HG03575 (cell line): ENCODE measurements at regions not wholly inside any gene's neighbourhood (a gene's known extent, or its start where the extent isn't known, plus 50 kb on each side); places are given as distances from the start of the nearest gene placed in this dataset.

ENCODE experiments used
- ATAC-seq: cut with Tn5 transposase; IDR thresholded peaks from one replicate; pipeline ENCODE4 v1.9.1; 2021; ENCODE audit not compliant: unreplicated experiment, insufficient number of reproducible peaks, low FRiP score; ENCODE audit errors: extremely low read depth

GRCh38 chr18:65349635-65350034, 401.2 kb upstream of the CDH7 start:
- no peak for ATAC-seq

GRCh38 chr18:65347446-65347845, 403.4 kb upstream of the CDH7 start:
- no peak for ATAC-seq

- ATAC-seq = no peak
These were observed 404.7 kb upstream of the CDH7 start for GRCh38 chr18:65346086-65346485.

- no peak for ATAC-seq
These were observed 407.2 kb upstream of the CDH7 start for GRCh38 chr18:65343571-65343970.

GRCh38 chr18:65336411-65336810, 414.4 kb upstream of the CDH7 start:
- ATAC-seq = no peak

- no peak for ATAC-seq
These were observed 421.8 kb upstream of the CDH7 start for GRCh38 chr18:65329010-65329409.

- ATAC-seq = no peak
These were observed 424.0 kb upstream of the CDH7 start for GRCh38 chr18:65326805-65327204.

GRCh38 chr18:65322895-65323294, 427.9 kb upstream of the CDH7 start:
- no peak for ATAC-seq

GRCh38 chr18:65298422-65298821, 452.4 kb upstream of the CDH7 start:
- ATAC-seq = no peak

GRCh38 chr18:65288908-65289307, 461.9 kb upstream of the CDH7 start:
- no peak for ATAC-seq

- no peak for ATAC-seq
These were observed 463.2 kb upstream of the CDH7 start for GRCh38 chr18:65287652-65288051.

GRCh38 chr18:65282096-65282495, 468.7 kb upstream of the CDH7 start:
- no peak for ATAC-seq

GRCh38 chr18:65279668-65280305, 471.0 kb upstream of the CDH7 start:
- no peak for ATAC-seq

- no peak for ATAC-seq
These were observed 471.7 kb upstream of the CDH7 start for GRCh38 chr18:65278939-65279667.

GRCh38 chr18:65269375-65269774, 481.4 kb upstream of the CDH7 start:
- no peak for ATAC-seq

- ATAC-seq = no peak
These were observed 485.1 kb upstream of the CDH7 start for GRCh38 chr18:65265761-65266160.

- ATAC-seq = no peak
These were observed 490.8 kb upstream of the CDH7 start for GRCh38 chr18:65260030-65260429.

- ATAC-seq = no peak
These were observed 491.4 kb upstream of the CDH7 start for GRCh38 chr18:65259403-65259802.

- no peak for ATAC-seq
These were observed 493.7 kb upstream of the CDH7 start for GRCh38 chr18:65257149-65257548.

- ATAC-seq = no peak
These were observed 495.4 kb upstream of the CDH7 start for GRCh38 chr18:65255417-65255816.

GRCh38 chr18:65239787-65240186, 511.0 kb upstream of the CDH7 start:
- ATAC-seq = no peak
